ENCODE measurements at regions not wholly inside any gene's neighbourhood (a gene's known extent, or its start where the extent isn't known, plus 50 kb on each side); places are given as distances from the start of the nearest gene placed in this dataset.

DNA sequence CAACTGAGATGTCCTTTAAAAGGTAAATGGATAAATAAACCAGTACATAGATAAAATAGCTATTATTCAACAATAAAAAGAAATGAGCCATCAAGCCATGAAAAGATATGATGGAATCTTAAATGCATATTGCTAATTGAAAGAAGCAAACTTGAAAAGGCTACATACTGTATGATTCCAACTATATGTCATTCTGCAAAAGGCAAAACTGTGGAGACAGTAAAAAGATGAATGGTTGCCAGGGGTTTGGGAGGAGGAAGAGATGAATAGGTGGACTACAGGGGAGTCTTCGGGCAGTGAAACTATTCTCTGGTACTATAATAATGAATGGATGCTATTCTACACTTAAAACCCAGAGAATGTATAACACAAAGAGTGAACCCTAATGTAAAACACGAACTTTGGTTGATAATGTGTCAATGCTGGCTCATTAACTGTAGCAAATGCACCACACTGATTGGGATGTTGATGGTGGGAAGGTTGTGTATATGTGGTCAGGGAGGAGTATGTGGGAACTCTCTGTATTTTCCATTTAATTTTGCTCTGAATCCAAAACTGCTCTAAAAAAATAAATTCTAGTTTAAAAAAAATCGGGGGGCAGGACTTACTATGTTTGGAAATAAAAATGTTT is 73.7 kb upstream of the MYCN start:
- intact Hi-C loops (cut with DNase I), result no loop called here
- Histone ChIP-seq H3K27me3 (no peaks in the 10 kb centered on the region), H3K27ac (no peak overlapping the region), H3K36me3 (no peaks in the 10 kb centered on the region), H3K4me3 (replicated peaks in 1 of 3) (no peak overlapping the region), H3K9me3 (no peaks in the 10 kb centered on the region), H3K4me1 (no peaks in the 10 kb centered on the region)
- TF ChIP-seq POLR2A (IDR thresholded peaks at IDR 0.05), result no peak
- TF ChIP-seq, protein P1, sequence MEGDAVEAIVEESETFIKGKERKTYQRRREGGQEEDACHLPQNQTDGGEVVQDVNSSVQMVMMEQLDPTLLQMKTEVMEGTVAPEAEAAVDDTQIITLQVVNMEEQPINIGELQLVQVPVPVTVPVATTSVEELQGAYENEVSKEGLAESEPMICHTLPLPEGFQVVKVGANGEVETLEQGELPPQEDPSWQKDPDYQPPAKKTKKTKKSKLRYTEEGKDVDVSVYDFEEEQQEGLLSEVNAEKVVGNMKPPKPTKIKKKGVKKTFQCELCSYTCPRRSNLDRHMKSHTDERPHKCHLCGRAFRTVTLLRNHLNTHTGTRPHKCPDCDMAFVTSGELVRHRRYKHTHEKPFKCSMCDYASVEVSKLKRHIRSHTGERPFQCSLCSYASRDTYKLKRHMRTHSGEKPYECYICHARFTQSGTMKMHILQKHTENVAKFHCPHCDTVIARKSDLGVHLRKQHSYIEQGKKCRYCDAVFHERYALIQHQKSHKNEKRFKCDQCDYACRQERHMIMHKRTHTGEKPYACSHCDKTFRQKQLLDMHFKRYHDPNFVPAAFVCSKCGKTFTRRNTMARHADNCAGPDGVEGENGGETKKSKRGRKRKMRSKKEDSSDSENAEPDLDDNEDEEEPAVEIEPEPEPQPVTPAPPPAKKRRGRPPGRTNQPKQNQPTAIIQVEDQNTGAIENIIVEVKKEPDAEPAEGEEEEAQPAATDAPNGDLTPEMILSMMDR (IDR thresholded peaks at IDR 0.05), result no peak
- no peak for DNase-seq
- 86 to 88% methylated on average over 3 of the region's 3 CpGs for WGBS, 2 donors

DNA sequence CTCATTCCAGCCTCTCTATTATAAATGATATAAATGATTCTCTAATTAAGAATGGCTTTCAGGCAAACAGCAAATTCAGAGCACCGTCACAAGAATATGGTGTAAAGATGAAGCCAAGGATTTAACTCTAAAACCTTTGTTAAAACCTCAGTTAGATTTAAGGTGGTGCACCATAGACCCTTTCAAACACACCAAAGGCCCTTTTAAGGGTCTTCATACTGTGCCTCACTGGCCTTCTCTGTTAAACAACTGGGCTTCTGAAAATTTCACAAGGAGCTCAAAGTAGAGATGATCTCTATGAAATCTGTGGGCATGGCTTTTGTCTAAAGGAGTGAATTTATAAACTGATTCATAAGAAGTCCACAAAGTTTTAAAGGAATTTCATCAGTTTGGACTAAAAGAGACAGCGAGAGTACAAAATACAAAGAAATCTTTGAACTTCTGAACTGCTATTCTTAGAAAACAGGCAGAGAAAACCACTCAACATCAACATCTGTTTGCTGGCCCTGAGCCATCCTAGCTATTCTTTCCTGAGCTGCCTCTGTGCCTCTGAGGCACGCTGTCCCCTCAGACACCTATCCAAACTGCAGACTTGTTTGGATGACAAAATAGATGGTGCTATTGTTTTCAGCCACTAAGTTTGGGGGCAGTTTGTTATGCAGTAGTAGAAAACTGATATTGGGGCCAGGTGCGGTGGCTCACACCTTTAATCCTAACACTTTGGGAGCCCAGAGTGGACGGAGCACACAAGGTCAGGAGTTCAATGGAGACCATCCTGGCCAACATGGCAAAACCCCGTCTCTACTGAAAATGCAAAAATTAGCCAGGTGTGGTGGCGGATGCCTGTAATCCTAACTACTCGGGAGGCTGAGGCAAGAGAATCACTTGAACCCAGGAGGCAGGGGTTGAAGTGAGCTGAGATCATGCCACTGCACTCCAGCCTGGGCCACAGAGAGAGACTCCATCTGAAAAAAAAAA is 72.9 kb upstream of the MYCN start:
- Histone ChIP-seq H3K9me3 (no peaks in the 10 kb centered on the region), H3K4me1 (no peaks in the 10 kb centered on the region), H3K27me3 (no peaks in the 10 kb centered on the region), H3K4me3 (replicated peaks in 1 of 3) (no peak overlapping the region), H3K27ac (no peak overlapping the region), H3K36me3 (no peaks in the 10 kb centered on the region)
- WGBS, 2 donors, result 87 to 92% methylated on average over 7 to 8 of the region's 8 CpGs
- no peak for DNase-seq
- TF ChIP-seq POLR2A (IDR thresholded peaks at IDR 0.05), result no peak
- TF ChIP-seq, protein P1 (IDR thresholded peaks at IDR 0.05), result no peak
- intact Hi-C loops (cut with DNase I), result no loop called here

DNA sequence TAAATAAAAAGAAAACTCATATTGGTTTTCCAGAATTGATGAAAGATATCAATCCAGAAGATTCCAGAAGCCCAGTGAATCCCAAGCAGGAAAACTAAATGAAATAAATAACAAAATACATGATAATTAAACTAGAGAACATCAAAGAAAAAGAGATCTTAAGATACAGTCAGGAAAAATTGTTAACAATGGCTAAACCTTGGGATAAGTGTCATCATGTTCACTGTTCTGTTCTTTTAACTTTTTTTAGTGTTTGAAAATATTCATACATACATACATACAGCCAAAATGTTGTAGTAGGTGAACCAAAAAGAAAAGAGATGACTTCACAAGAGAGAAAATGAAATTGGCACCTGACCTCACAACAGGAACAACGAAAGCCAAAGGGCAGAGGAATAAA is 72.2 kb upstream of the MYCN start:
- Histone ChIP-seq H3K36me3 (no peaks in the 10 kb centered on the region), H3K4me3 (replicated peaks in 1 of 3) (no peak overlapping the region), H3K27me3 (no peaks in the 10 kb centered on the region), H3K9me3 (no peaks in the 10 kb centered on the region), H3K27ac (no peak overlapping the region), H3K4me1 (no peaks in the 10 kb centered on the region)
- whole genome bisulfite sequencing, 2 donors, result 87 to 100% methylated on average over 1 of the region's 1 CpG
- intact Hi-C loops (cut with DNase I), result no loop called here
- no peak for DNase-seq
- no peak for TF ChIP-seq POLR2A (IDR thresholded peaks at IDR 0.05)

DNA sequence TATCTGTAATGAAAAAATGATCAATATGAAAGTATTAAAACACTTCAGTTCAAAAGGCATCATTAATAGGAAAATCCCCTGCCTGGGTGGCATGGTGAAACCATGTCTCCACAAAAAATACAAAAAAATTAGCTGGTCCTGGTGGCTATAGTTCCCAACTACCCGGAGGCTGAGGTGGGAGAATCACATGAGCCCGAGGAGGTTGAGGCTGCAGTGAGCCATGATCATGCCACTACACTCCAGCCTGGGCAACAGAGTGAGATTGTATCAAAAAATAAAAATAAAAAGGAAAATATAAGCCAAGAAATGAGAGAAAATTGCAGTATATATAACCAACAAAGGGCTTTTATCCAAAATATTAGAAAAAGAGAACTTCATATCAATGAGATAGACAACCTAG is 71.6 kb upstream of the MYCN start:
- intact Hi-C loops (cut with DNase I), result no loop called here
- DNase-seq, result no peak
- 93 to 94% methylated on average over 2 of the region's 2 CpGs for whole genome bisulfite sequencing, 2 donors
- H3K4me1 ChIP-seq, result no peaks in the 10 kb centered on the region
- H3K27me3 ChIP-seq, result no peaks in the 10 kb centered on the region
- no peak overlapping the region for H3K4me3 ChIP-seq (replicated peaks in 1 of 3)
- H3K36me3 ChIP-seq, result no peaks in the 10 kb centered on the region
- TF ChIP-seq, protein P1 (IDR thresholded peaks at IDR 0.05), result no peak
- TF ChIP-seq POLR2A (IDR thresholded peaks at IDR 0.05), result no peak
- no peaks in the 10 kb centered on the region for H3K9me3 ChIP-seq
- H3K27ac ChIP-seq, result no peak overlapping the region

DNA sequence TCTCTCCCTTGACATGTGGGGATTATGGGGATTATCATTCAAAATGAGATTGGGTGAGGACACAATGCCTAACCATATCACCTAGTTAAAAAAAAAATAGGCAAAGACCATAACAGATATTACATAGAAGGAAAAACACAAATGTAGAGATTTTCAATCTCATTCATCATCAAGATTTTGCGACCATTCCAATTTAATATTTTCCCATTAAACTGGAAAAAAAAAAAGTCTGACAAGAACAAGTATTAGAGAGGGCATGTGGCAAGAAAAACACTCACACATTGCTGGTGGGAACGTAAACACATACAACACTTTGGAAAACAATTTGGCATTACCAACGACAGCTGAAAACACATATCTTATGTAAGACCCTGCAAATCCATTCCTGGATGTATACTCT is 71.0 kb upstream of the MYCN start:
- H3K27ac ChIP-seq, result no peak overlapping the region
- 92 to 93% methylated on average over 3 of the region's 3 CpGs for WGBS, 2 donors
- no peak for DNase-seq
- no peaks in the 10 kb centered on the region for H3K9me3 ChIP-seq
- H3K4me1 ChIP-seq, result peaks cover 1 to 2% of the 10 kb centered on the region in 2 donors
- no peak for TF ChIP-seq POLR2A (IDR thresholded peaks at IDR 0.05)
- TF ChIP-seq, protein P1 (IDR thresholded peaks at IDR 0.05), result no peak
- H3K36me3 ChIP-seq, result no peaks in the 10 kb centered on the region
- no peak overlapping the region for H3K4me3 ChIP-seq (replicated peaks in 1 of 3)
- intact Hi-C loops (cut with DNase I), result no loop called here
- H3K27me3 ChIP-seq, result no peaks in the 10 kb centered on the region

Data from thyroid gland (tissue), 4 donors.